ENCODE measurements at regions not wholly inside any gene's neighbourhood (a gene's known extent, or its start where the extent isn't known, plus 50 kb on each side); places are given as distances from the start of the nearest gene placed in this dataset.

DNA sequence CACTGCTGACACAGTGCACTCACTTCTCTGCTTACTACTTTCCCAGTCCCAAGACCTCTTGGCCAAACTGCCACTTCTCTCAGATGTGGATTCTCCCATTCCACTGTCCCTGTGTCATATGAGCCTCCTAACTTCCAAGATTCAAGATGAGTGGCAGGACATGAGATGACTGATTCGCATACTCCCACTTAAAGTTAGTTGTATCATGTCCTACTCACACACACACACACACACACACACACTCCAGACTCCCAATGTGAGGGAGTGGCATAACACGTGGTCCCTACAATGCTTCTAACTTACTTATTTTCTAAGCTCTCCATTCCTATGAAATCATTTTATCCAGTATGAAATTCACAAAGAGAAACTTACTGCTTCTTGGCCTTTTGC is 67.0 kb upstream of the CAV2 start:
- Histone ChIP-seq H3K4me3 (ENCODE audit: low read length in 2 of 2) (no peak overlapping the region), H3K27me3 (ENCODE audit: insufficient read depth, low read length) (no peaks in the 10 kb centered on the region), H3K36me3 (ENCODE audit: insufficient read depth, low read length) (no peaks in the 10 kb centered on the region), H3K27ac (ENCODE audit: low read depth, low read length) (no peak overlapping the region), H3K4me1 (ENCODE audit: insufficient read depth, low read length) (no peaks in the 10 kb centered on the region), H3K9me3 (ENCODE audit: control insufficient read depth in 1 of 2, low read length in 2 of 2) (no peaks in the 10 kb centered on the region)
- intact Hi-C loops (cut with micrococcal nuclease): no loop called here
- no peaks in the 10 kb centered on the region for H3K36me3 Mint-ChIP-seq
- no peak overlapping the region for H3K4me3 Mint-ChIP-seq
- POLR2A ChIA-PET (ENCODE audit: partially characterized antibody): no interaction called here
- DNase-seq: no peak
- H3K27me3 Mint-ChIP-seq: peaks cover 3 to 23% of the 10 kb centered on the region in 2 donors
- no peak overlapping the region for H3K27ac Mint-ChIP-seq
- no peaks in the 10 kb centered on the region for H3K4me1 Mint-ChIP-seq
- H3K9me3 Mint-ChIP-seq: peaks cover 0 to 4% (median 0%) of the 10 kb centered on the region in 8 donors
- CTCF ChIA-PET (ENCODE audit: partially characterized antibody): no interaction called here

DNA sequence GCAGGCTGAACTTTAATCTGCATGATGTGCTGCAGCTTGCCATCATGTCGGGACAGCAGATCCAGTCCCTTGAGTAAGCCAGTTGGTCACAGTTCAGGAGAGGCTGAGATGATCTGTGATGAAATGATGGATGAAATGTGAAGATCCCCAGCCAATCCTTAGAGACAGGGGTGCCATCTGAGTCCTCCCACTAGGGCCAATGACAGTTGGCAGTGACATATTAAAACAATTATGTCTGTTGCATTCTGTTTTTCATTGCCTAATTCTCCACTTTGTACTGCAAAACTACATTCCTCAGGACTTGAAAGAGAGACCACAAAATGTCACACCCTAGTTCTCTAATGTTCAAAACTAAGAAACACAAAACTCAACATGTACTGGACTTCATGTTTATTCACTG is 66.3 kb upstream of the CAV2 start:
- Mint-ChIP-seq H3K4me1 (no peaks in the 10 kb centered on the region), H3K4me3 (no peak overlapping the region), H3K9me3 (peaks cover 0 to 4% (median 0%) of the 10 kb centered on the region in 8 donors), H3K36me3 (no peaks in the 10 kb centered on the region), H3K27ac (no peak overlapping the region), H3K27me3 (peaks cover 3 to 20% of the 10 kb centered on the region in 2 donors)
- ChIA-PET CTCF (ENCODE audit: partially characterized antibody) (no interaction called here), POLR2A (ENCODE audit: partially characterized antibody) (no interaction called here)
- Histone ChIP-seq H3K36me3 (ENCODE audit: insufficient read depth, low read length) (no peaks in the 10 kb centered on the region), H3K27ac (ENCODE audit: low read depth, low read length) (no peak overlapping the region), H3K4me1 (ENCODE audit: insufficient read depth, low read length) (no peaks in the 10 kb centered on the region), H3K4me3 (ENCODE audit: low read length in 2 of 2) (no peak overlapping the region), H3K27me3 (ENCODE audit: insufficient read depth, low read length) (no peaks in the 10 kb centered on the region), H3K9me3 (ENCODE audit: control insufficient read depth in 1 of 2, low read length in 2 of 2) (no peaks in the 10 kb centered on the region)
- intact Hi-C loops (cut with micrococcal nuclease): no loop called here
- DNase-seq: no peak

DNA sequence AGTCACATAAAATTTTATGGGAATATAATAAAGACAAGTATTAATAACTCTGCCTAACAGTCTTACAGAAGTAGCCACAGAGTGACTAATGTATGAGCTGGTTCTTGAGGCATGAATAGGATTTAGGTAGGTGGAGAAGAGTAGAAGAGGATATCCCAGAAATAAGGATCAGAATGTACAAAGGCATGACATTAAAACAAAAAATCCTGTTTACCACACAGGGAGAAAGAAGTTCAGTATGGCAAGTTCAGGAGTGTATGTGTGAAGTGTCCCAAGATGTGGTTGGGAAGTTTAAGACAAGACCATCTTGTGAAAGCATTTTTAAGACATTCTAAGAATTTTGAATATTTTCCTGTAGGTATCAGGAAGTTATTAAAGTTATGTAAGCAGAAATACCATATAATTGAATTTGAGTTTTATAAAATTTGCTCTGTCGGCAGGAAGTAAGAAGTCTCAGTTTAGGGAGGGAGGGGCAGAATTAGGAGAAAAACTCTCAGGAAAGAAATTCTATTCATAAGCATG is 64.7 kb upstream of the CAV2 start:
- H3K27ac ChIP-seq (ENCODE audit: low read depth, low read length): no peak overlapping the region
- no peaks in the 10 kb centered on the region for H3K4me1 ChIP-seq (ENCODE audit: insufficient read depth, low read length)
- Mint-ChIP-seq H3K27ac (no peak overlapping the region), H3K27me3 (peaks cover 3 to 20% of the 10 kb centered on the region in 2 donors), H3K9me3 (peaks cover 0 to 4% (median 0%) of the 10 kb centered on the region in 8 donors), H3K36me3 (no peaks in the 10 kb centered on the region), H3K4me1 (no peaks in the 10 kb centered on the region), H3K4me3 (no peak overlapping the region)
- H3K36me3 ChIP-seq (ENCODE audit: insufficient read depth, low read length): no peaks in the 10 kb centered on the region
- CTCF ChIA-PET (ENCODE audit: partially characterized antibody): no interaction called here
- H3K4me3 ChIP-seq (ENCODE audit: low read length in 2 of 2): no peak overlapping the region
- no peaks in the 10 kb centered on the region for H3K27me3 ChIP-seq (ENCODE audit: insufficient read depth, low read length)
- POLR2A ChIA-PET (ENCODE audit: partially characterized antibody): no interaction called here
- DNase-seq: no peak
- no peaks in the 10 kb centered on the region for H3K9me3 ChIP-seq (ENCODE audit: control insufficient read depth in 1 of 2, low read length in 2 of 2)
- intact Hi-C loops (cut with micrococcal nuclease): no loop called here

DNA sequence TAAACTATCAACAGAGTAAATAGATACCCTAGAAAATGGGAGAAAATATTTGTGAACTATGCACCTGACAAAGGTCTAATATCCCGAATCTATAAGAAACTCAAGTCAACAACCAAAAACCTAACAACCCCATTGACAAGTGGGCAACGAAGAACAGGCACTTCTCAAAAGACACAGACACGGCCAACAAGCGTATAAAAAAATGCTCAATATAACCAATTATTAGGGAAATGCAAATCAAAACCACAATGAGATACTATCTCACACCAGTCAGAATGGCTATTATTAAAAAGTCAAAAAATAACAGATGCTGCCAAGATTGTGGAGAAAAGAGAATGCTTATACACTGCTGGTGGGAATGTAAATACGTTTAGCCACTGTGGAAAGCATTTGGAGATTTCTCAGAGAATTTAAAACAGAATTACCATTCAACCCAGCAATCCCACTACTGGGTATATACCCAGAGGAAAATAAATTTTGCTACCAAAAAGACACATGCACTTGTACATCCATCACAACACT is 63.2 kb upstream of the CAV2 start:
- intact Hi-C loops (cut with micrococcal nuclease): no loop called here

DNA sequence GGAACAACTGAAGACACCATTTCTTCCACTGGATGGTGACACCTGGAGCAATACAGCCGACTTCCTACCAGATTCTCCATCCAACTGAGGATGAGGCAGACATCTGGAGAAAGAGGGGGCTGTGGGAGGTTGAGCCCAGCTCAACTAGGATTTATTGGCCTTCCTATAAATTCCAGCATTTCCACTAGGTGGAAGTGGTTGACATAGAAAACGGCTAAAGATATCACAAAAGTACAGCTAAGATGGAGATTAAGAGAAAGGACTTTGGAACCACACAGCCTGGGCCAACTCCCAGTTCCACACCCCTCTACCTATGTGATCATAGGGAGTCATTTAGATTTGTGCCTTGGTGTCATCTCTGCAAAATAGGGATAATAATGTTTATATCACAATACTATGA is 61.3 kb upstream of the CAV2 start:
- H3K4me3 Mint-ChIP-seq: no peak overlapping the region
- H3K27ac Mint-ChIP-seq: no peak overlapping the region
- no peaks in the 10 kb centered on the region for H3K36me3 Mint-ChIP-seq
- ChIA-PET POLR2A (ENCODE audit: partially characterized antibody) (no interaction called here), CTCF (ENCODE audit: partially characterized antibody) (no interaction called here)
- no peaks in the 10 kb centered on the region for H3K4me1 Mint-ChIP-seq
- H3K27me3 ChIP-seq (ENCODE audit: insufficient read depth, low read length): no peaks in the 10 kb centered on the region
- intact Hi-C loops (cut with micrococcal nuclease): no loop called here
- H3K4me1 ChIP-seq (ENCODE audit: insufficient read depth, low read length): no peaks in the 10 kb centered on the region
- H3K36me3 ChIP-seq (ENCODE audit: insufficient read depth, low read length): no peaks in the 10 kb centered on the region
- H3K27me3 Mint-ChIP-seq: peaks cover 3 to 6% of the 10 kb centered on the region in 2 donors
- no peak for DNase-seq
- no peaks in the 10 kb centered on the region for H3K9me3 ChIP-seq (ENCODE audit: control insufficient read depth in 1 of 2, low read length in 2 of 2)
- peaks cover 0 to 2% (median 0%) of the 10 kb centered on the region in 8 donors for H3K9me3 Mint-ChIP-seq
- H3K4me3 ChIP-seq (ENCODE audit: low read length in 2 of 2): no peak overlapping the region
- no peak overlapping the region for H3K27ac ChIP-seq (ENCODE audit: low read depth, low read length)

More for the DNA sequence above, 63.2 kb upstream of the CAV2 start:
- H3K36me3 ChIP-seq (ENCODE audit: insufficient read depth, low read length): no peaks in the 10 kb centered on the region
- H3K36me3 Mint-ChIP-seq: no peaks in the 10 kb centered on the region
- no peak overlapping the region for H3K27ac ChIP-seq (ENCODE audit: low read depth, low read length)
- no peaks in the 10 kb centered on the region for H3K9me3 ChIP-seq (ENCODE audit: control insufficient read depth in 1 of 2, low read length in 2 of 2)
- peaks cover 0 to 2% (median 0%) of the 10 kb centered on the region in 8 donors for H3K9me3 Mint-ChIP-seq
- H3K27me3 Mint-ChIP-seq: peaks cover 3 to 17% of the 10 kb centered on the region in 2 donors
- no peaks in the 10 kb centered on the region for H3K4me1 Mint-ChIP-seq
- no peak overlapping the region for H3K27ac Mint-ChIP-seq
- ChIA-PET POLR2A (ENCODE audit: partially characterized antibody) (no interaction called here), CTCF (ENCODE audit: partially characterized antibody) (no interaction called here)
- H3K4me3 Mint-ChIP-seq: no peak overlapping the region
- H3K4me1 ChIP-seq (ENCODE audit: insufficient read depth, low read length): no peaks in the 10 kb centered on the region
- H3K4me3 ChIP-seq (ENCODE audit: low read length in 2 of 2): no peak overlapping the region
- DNase-seq: no peak
- H3K27me3 ChIP-seq (ENCODE audit: insufficient read depth, low read length): no peaks in the 10 kb centered on the region

DNA sequence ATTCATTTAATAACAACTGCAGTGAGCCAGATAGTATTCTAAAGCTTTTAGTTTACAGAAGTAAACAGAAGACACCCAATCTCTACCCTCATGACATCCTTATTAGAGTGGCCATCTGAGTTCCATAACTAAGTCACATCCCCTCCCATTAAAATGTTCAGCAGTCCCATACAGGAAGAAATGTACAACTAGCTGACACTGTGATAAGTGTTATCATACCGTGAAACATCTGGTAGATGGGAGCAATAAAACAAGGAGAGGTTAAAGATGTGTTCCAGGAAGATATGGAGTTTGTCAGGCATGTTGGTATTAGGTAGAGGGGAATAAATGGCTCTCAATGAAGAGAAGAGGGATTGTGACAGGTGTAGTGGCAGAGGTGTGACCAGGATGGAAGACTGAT is 60.5 kb upstream of the CAV2 start:
- Mint-ChIP-seq H3K4me1 (no peaks in the 10 kb centered on the region), H3K36me3 (no peaks in the 10 kb centered on the region), H3K27me3 (peaks cover 3 to 4% of the 10 kb centered on the region in 2 donors), H3K9me3 (peaks cover 0 to 2% (median 0%) of the 10 kb centered on the region in 8 donors), H3K27ac (no peak overlapping the region), H3K4me3 (no peak overlapping the region)
- DNase-seq: no peak
- Histone ChIP-seq H3K4me1 (ENCODE audit: insufficient read depth, low read length) (no peaks in the 10 kb centered on the region), H3K27me3 (ENCODE audit: insufficient read depth, low read length) (no peaks in the 10 kb centered on the region), H3K9me3 (ENCODE audit: control insufficient read depth in 1 of 2, low read length in 2 of 2) (no peaks in the 10 kb centered on the region), H3K36me3 (ENCODE audit: insufficient read depth, low read length) (no peaks in the 10 kb centered on the region), H3K27ac (ENCODE audit: low read depth, low read length) (no peak overlapping the region), H3K4me3 (ENCODE audit: low read length in 2 of 2) (no peak overlapping the region)
- intact Hi-C loops (cut with micrococcal nuclease): no loop called here
- POLR2A ChIA-PET (ENCODE audit: partially characterized antibody): no interaction called here
- CTCF ChIA-PET (ENCODE audit: partially characterized antibody): no interaction called here

DNA sequence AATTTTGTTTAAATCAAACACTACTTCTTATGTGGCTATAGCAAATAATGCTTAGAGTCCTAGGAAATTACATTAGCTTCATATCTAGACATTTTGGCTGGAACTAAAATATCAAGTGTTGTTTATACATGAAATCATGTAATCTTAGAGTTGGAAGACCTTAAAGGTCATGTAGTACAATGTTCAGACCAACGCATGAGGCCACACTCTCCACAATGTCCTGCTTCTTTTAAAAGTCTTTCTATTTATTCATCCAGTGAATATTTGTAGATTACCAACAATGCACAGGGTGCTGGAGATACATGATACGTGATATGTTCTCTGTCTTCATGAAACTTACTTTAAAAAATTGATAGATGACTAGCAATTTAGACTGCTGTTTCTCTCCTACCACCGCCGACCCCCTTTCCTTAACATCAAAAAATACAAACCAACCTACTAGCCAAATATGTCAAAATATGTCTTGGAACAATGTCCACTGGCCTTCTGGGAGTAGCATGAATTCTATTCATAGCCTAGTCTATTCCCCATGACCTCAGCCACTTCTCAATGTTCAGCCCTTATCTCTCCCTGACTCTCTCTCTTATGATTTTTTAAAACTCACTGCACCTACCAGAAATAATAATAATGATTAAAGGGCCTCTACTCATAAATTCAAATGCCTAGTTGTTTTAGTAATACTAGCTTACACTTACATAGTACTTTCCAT is 59.5 kb upstream of the CAV2 start:
- no peak overlapping the region for H3K27ac Mint-ChIP-seq
- H3K9me3 ChIP-seq (ENCODE audit: control insufficient read depth in 1 of 2, low read length in 2 of 2): no peaks in the 10 kb centered on the region
- ChIA-PET CTCF (ENCODE audit: partially characterized antibody) (no interaction called here), POLR2A (ENCODE audit: partially characterized antibody) (no interaction called here)
- DNase-seq: no peak
- no peaks in the 10 kb centered on the region for H3K4me1 ChIP-seq (ENCODE audit: insufficient read depth, low read length)
- no peak overlapping the region for H3K4me3 ChIP-seq (ENCODE audit: low read length in 2 of 2)
- H3K4me1 Mint-ChIP-seq: no peaks in the 10 kb centered on the region
- H3K4me3 Mint-ChIP-seq: no peak overlapping the region
- no peaks in the 10 kb centered on the region for H3K27me3 ChIP-seq (ENCODE audit: insufficient read depth, low read length)
- no peaks in the 10 kb centered on the region for H3K36me3 ChIP-seq (ENCODE audit: insufficient read depth, low read length)
- H3K27me3 Mint-ChIP-seq: peaks cover 3 to 5% of the 10 kb centered on the region in 2 donors
- peaks cover 0 to 2% (median 0%) of the 10 kb centered on the region in 8 donors for H3K9me3 Mint-ChIP-seq
- H3K27ac ChIP-seq (ENCODE audit: low read depth, low read length): no peak overlapping the region
- H3K36me3 Mint-ChIP-seq: no peaks in the 10 kb centered on the region
- intact Hi-C loops (cut with micrococcal nuclease): no loop called here

Measured in CD4-positive, alpha-beta memory T cell (primary cell).